BLaER1 treated with 17β-estradiol and CSF1 and Interleukin-3, amounts not matched to agents 10 nM and 100 nM (cell line): ENCODE measurements at regions not wholly inside any gene's neighbourhood (a gene's known extent, or its start where the extent isn't known, plus 50 kb on each side); places are given as distances from the start of the nearest gene placed in this dataset.

Experiments
- H3K27ac ChIP-seq, 11 experiments: shearing (Covaris generic); formaldehyde crosslinking; 2 replicates each; pipeline ENCODE4 v1.8.1; 2022
- H3K27me3 ChIP-seq, 11 experiments: shearing (Covaris generic); formaldehyde crosslinking; 2 replicates each; pipeline ENCODE4 v1.8.1; 2022
- H3K36me3 ChIP-seq, 11 experiments: shearing (Covaris generic); formaldehyde crosslinking; 2 replicates each; pipeline ENCODE4 v1.8.1; 2022
- H3K4me1 ChIP-seq, 10 experiments: shearing (Covaris generic); formaldehyde crosslinking; 2 replicates each; pipeline ENCODE4 v1.8.1; 2022
- H3K4me2 ChIP-seq, 11 experiments: shearing (Covaris generic); formaldehyde crosslinking; 2 replicates each; pipeline ENCODE4 v1.8.1; 2022
- H3K4me3 ChIP-seq, 10 experiments: shearing (Covaris generic); formaldehyde crosslinking; 2 replicates each; pipeline ENCODE4 v1.8.1; 2022
- H3K9ac ChIP-seq, 11 experiments: shearing (Covaris generic); formaldehyde crosslinking; 2 replicates each; pipeline ENCODE4 v1.8.1; 2022
- H3K9me3 ChIP-seq, 11 experiments: shearing (Covaris generic); formaldehyde crosslinking; replicated peaks in 1 of 11; 2 replicates each; pipeline ENCODE4 v1.8.1; 2022
- H4K20me1 ChIP-seq, 11 experiments: shearing (Covaris generic); formaldehyde crosslinking; 2 replicates each; pipeline ENCODE4 v1.8.1; 2022
- Cebpa-rat ChIP-seq, 11 experiments: shearing (Covaris generic); IDR thresholded peaks; 2 replicates each; pipeline ENCODE4 v1.8.1; 2022

DNA sequence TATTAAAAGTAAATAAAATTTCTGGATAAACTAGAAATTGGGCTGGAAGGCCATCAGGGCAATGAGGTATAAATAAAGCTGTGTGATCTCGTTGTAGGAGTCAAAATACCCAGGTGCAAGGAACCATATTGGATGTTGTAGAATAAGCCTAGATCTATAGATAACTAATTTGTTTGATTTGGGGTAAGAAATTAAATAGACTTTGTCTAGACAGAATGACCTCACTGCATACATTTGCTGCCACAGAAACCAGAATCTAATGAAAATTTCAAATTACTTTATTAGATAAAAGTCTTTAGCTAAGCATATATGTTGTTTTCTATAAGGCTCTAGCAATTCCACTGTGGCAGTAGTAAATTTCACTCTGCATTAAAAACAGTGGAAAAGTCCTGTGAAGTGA, 225.2 kb upstream of the ITGA1 start:
- H3K4me2 ChIP-seq: no peak overlapping the region
- H3K9me3 ChIP-seq: no peaks in the 10 kb centered on the region
- no peak for TF ChIP-seq Cebpa-rat (IDR thresholded peaks at IDR 0.05)
- H3K27me3 ChIP-seq: no peaks in the 10 kb centered on the region
- H3K9ac ChIP-seq: no peak overlapping the region
- no peak overlapping the region for H3K27ac ChIP-seq
- no peaks in the 10 kb centered on the region for H3K4me1 ChIP-seq
- no peaks in the 10 kb centered on the region for H4K20me1 ChIP-seq
- H3K36me3 ChIP-seq: no peaks in the 10 kb centered on the region
- no peak overlapping the region for H3K4me3 ChIP-seq

DNA sequence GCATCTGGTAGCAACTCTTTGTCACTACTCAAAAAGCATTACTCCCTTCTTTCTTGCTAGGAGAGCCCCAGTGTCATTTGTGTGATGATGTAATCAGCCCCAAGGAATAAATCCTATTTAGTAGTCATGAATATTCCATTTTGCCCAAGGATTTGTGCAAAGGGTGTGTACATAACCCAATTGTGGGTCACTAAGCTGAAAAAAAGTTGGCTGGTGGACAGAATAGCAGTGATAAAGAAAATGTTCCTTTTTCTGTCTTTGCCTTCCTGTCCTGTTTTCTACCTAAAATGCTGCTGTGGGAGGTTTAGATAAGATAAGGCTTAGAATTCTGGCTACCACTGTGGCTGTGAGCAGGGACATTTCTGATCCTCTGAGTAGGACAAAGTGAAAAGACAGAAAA, 223.1 kb upstream of the ITGA1 start:
- Histone ChIP-seq H3K4me3 (no peak overlapping the region), H3K9me3 (no peaks in the 10 kb centered on the region), H3K27ac (no peak overlapping the region), H3K9ac (no peak overlapping the region), H3K27me3 (no peaks in the 10 kb centered on the region), H4K20me1 (no peaks in the 10 kb centered on the region), H3K4me1 (no peaks in the 10 kb centered on the region), H3K4me2 (no peak overlapping the region), H3K36me3 (no peaks in the 10 kb centered on the region)
- no peak for TF ChIP-seq Cebpa-rat (IDR thresholded peaks at IDR 0.05)

DNA sequence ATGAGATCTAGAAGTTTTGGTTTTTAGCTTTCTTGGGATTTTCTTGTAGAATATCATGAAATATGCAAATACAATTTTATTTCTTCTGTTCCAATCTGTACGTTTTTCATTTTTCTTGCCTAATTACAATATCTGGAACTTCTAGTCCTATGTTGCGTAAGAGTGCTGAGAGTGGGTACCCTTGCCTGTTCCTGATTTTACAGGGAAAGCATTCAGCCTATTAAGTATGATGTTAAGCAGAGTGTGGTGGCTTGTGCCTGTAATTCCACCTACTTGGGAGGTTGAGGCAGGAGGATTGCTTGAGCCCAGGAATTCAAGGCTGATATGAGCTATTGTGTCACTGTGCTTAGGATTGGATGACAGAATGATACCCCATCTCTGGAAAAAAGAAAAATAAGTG, 210.2 kb upstream of the ITGA1 start:
- peak in 4 of 11 experiments; percentile 25 to 51 (median 42); a peak in 3 of 22 replicates for TF ChIP-seq Cebpa-rat (IDR thresholded peaks at IDR 0.05)
- no peak overlapping the region for H3K4me2 ChIP-seq
- H4K20me1 ChIP-seq: no peaks in the 10 kb centered on the region
- H3K4me1 ChIP-seq: peaks cover 0 to 7% (median 0%) of the 10 kb centered on the region in 10 experiments; a peak in 3 of 20 replicates
- no peak overlapping the region for H3K27ac ChIP-seq
- H3K9ac ChIP-seq: no peak overlapping the region
- H3K9me3 ChIP-seq: no peaks in the 10 kb centered on the region
- H3K36me3 ChIP-seq: no peaks in the 10 kb centered on the region
- H3K27me3 ChIP-seq: no peaks in the 10 kb centered on the region
- no peak overlapping the region for H3K4me3 ChIP-seq

DNA sequence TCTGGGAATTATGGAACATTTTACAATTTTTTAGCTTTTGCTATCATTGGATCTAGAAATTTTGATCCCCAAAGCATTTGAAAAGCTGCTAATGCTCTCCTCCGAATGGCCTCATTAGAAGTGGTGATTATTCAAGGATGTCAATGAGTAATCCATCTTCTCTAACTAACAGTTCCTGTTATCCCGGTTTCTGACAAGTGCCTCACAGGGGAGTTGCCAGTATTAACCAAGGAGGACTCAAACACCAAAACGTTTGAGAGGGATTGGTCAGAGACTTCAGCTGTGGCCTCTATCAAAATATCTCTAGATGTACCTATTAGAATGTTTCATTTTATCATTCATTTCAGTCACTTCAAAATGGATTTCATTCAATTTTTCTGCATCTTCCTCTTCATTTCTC, 208.3 kb upstream of the ITGA1 start:
- no peaks in the 10 kb centered on the region for H3K9me3 ChIP-seq
- no peaks in the 10 kb centered on the region for H3K36me3 ChIP-seq
- no peak overlapping the region for H3K4me2 ChIP-seq
- no peaks in the 10 kb centered on the region for H4K20me1 ChIP-seq
- H3K9ac ChIP-seq: no peak overlapping the region
- H3K27ac ChIP-seq: no peak overlapping the region
- H3K27me3 ChIP-seq: no peaks in the 10 kb centered on the region
- H3K4me3 ChIP-seq: no peak overlapping the region
- TF ChIP-seq Cebpa-rat (IDR thresholded peaks at IDR 0.05): no peak
- peaks cover 0 to 7% (median 0%) of the 10 kb centered on the region in 10 experiments; a peak in 3 of 20 replicates for H3K4me1 ChIP-seq

DNA sequence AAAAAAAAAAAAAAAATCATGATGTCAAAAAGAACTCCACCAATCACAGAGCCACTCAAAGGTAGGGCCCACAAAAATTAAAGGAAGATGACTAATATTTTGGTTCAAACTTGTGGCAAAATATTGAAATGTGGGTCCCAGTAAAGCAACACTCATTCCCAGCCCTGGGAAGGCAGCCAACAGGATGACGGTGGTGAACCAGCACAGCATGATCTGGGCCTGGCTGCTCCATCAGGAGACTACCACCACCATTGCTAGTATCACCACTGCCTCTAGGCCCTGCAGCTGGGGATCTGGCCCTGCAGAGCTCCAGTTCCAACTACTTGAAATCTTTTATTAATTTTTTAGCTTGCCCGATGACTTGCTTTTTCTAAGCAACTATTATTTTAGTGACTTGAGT, 206.8 kb upstream of the ITGA1 start:
- Histone ChIP-seq H3K36me3 (no peaks in the 10 kb centered on the region), H3K4me3 (no peak overlapping the region), H3K9ac (no peak overlapping the region), H3K27ac (no peak overlapping the region), H4K20me1 (no peaks in the 10 kb centered on the region), H3K27me3 (no peaks in the 10 kb centered on the region), H3K4me2 (peak overlapping the region in 2 of 11 experiments; percentile 18 to 26; a peak in 1 of 22 replicates), H3K4me1 (peaks cover 0 to 7% (median 0%) of the 10 kb centered on the region in 10 experiments; a peak in 3 of 20 replicates), H3K9me3 (no peaks in the 10 kb centered on the region)
- TF ChIP-seq Cebpa-rat (IDR thresholded peaks at IDR 0.05): no peak

DNA sequence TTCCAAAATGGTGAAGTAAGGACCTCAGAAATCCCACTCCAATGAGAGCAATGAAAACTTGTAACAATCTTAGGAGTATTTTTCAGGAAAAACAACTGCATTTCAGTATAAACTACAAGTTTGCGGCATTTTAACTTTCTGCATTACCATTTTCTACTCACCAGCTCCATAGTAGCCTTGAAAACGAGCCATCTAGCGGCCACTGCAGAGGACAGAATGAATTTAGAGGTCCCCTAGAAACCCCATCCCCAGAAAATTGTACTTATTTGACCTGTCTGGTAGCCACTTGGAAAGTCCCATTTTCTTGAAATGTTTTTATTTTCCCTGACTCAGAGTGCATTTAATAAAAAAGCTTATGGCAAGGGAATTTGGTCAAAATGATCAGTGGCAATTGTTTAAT, 205.4 kb upstream of the ITGA1 start:
- H3K36me3 ChIP-seq: no peaks in the 10 kb centered on the region
- H3K9ac ChIP-seq: no peak overlapping the region
- no peak overlapping the region for H3K4me2 ChIP-seq
- H3K4me1 ChIP-seq: peaks cover 0 to 7% (median 0%) of the 10 kb centered on the region in 10 experiments; a peak in 3 of 20 replicates
- H3K9me3 ChIP-seq: no peaks in the 10 kb centered on the region
- no peaks in the 10 kb centered on the region for H3K27me3 ChIP-seq
- H3K4me3 ChIP-seq: no peak overlapping the region
- H3K27ac ChIP-seq: no peak overlapping the region
- H4K20me1 ChIP-seq: no peaks in the 10 kb centered on the region
- no peak for TF ChIP-seq Cebpa-rat (IDR thresholded peaks at IDR 0.05)

DNA sequence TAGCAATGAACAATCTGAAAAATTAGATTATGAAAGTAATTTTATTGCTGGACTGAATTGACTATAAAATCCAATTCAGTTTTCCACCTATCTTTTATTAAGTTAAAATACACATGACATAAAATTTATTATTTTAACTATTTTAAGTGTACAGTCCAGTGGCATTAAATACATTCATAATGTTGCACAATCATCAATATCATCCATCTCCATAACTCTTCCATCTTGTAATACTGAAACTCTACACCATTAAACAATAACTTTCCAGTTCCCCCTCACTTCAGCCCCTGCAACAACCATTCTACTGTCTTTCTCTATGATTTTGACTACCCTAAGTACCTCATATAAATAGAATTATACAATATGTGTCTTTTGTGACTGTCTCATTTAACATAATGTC, 200.6 kb upstream of the ITGA1 start:
- no peak for TF ChIP-seq Cebpa-rat (IDR thresholded peaks at IDR 0.05)

DNA sequence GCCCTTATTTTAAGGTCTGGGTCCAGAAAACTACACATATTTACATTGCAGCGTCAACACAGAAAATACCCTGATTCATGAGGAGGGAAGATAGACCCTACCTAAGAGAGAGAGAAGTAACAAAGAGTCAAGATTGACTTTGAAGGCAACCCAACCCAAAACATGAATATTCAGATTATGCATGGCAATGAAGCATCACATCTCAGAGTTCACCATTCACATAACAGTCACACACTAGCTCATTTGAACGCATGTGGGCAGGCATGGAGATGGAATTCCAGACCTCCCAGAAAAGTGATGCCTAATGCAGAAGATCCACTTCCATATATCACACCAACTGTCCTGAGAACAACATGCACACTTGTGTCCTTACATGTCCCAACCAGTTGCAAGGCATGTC, 190.1 kb upstream of the ITGA1 start:
- no peaks in the 10 kb centered on the region for H4K20me1 ChIP-seq
- H3K9ac ChIP-seq: no peak overlapping the region
- no peak for TF ChIP-seq Cebpa-rat (IDR thresholded peaks at IDR 0.05)
- H3K4me2 ChIP-seq: no peak overlapping the region
- no peaks in the 10 kb centered on the region for H3K36me3 ChIP-seq
- no peak overlapping the region for H3K4me3 ChIP-seq
- no peaks in the 10 kb centered on the region for H3K27me3 ChIP-seq
- no peaks in the 10 kb centered on the region for H3K9me3 ChIP-seq
- H3K4me1 ChIP-seq: no peaks in the 10 kb centered on the region
- H3K27ac ChIP-seq: no peak overlapping the region

More for the DNA sequence above, 200.6 kb upstream of the ITGA1 start:
- Histone ChIP-seq H3K4me2 (no peak overlapping the region), H3K27ac (no peak overlapping the region), H3K4me1 (no peaks in the 10 kb centered on the region), H3K36me3 (no peaks in the 10 kb centered on the region), H4K20me1 (no peaks in the 10 kb centered on the region), H3K9me3 (no peaks in the 10 kb centered on the region), H3K9ac (no peak overlapping the region), H3K27me3 (no peaks in the 10 kb centered on the region), H3K4me3 (no peak overlapping the region)

DNA sequence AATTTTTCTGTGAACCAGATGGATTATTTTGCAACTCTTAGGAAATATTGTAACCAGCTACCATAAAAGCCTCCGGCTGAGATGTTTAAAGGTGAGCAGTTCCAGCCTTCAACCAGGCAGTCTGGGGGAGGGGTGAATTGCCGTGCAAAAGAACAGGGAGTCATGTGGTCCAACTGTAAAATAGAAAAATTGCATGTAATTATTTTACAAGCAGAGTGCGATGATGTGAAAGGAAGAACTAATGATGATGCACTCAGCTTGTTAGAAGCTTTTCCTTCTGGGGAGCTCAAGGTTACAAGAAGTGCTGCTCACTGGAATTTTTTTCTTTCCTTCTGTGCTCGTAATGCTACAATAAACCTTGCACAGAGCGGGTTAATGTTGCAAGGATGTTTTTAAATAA, 188.7 kb upstream of the ITGA1 start:
- Histone ChIP-seq H3K4me3 (no peak overlapping the region), H3K4me2 (no peak overlapping the region), H3K9ac (no peak overlapping the region), H4K20me1 (no peaks in the 10 kb centered on the region), H3K9me3 (no peaks in the 10 kb centered on the region), H3K27ac (no peak overlapping the region), H3K36me3 (no peaks in the 10 kb centered on the region), H3K4me1 (no peaks in the 10 kb centered on the region), H3K27me3 (no peaks in the 10 kb centered on the region)
- TF ChIP-seq Cebpa-rat (IDR thresholded peaks at IDR 0.05): no peak

DNA sequence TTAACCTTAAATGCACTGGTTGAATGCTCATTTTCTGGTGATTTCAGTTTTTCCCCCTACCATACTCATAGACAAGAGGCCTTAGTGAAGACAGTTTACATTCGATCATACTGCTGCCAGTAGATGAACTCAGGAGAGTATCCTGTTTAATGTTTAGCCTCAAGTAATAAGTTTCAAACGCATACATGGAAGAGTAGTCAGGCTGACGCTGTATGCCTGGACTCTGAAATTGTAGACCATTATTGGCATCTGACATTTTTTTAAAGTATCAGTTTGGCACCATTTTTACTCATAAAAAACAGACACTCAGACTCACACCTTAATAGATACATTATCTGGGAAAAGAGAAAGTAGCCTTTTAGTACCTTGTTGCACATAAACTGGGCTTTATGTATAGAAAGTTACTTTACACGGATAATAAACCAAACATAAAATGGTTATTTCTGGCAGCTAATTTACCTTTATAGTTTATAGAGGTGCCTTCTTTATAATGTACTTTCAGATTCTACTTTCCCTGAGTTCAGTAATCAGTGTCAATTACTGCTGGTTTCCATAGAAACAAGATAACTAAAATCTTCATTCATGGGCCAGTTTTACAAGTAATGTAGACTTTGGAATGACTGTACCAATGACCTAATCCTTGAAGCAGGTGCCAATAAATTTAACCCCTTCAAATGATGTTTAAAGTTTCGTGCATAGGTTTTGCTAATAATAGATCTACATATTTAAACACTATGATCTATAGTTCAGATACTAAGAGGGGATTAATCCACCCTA, 183.8 kb upstream of the ITGA1 start:
- H3K27me3 ChIP-seq: no peaks in the 10 kb centered on the region
- H3K4me1 ChIP-seq: no peaks in the 10 kb centered on the region
- no peaks in the 10 kb centered on the region for H3K9me3 ChIP-seq
- no peaks in the 10 kb centered on the region for H4K20me1 ChIP-seq
- no peak overlapping the region for H3K4me3 ChIP-seq
- no peaks in the 10 kb centered on the region for H3K36me3 ChIP-seq
- TF ChIP-seq Cebpa-rat (IDR thresholded peaks at IDR 0.05): no peak
- no peak overlapping the region for H3K4me2 ChIP-seq
- H3K9ac ChIP-seq: no peak overlapping the region
- H3K27ac ChIP-seq: no peak overlapping the region
